Ascending aorta (tissue), 2 donors: ENCODE measurements at regions not wholly inside any gene's neighbourhood (a gene's known extent, or its start where the extent isn't known, plus 50 kb on each side); places are given as distances from the start of the nearest gene placed in this dataset.

Experiments used
- DNase-seq, 2 donors: peaks; one replicate each; pipeline ENCODE4 v3.0.0-alpha.2; 2019; ENCODE audit warnings: low spot score in 2 of 2
- H3K27ac ChIP-seq, 2 donors: fragments of 200-600 bp; sonication (generic); one replicate each; pipeline ENCODE4 v1.5.1; 2016 to 2017; ENCODE audit warnings: mild to moderate bottlenecking in 1 of 2
- H3K27me3 ChIP-seq: fragments of 200-600 bp; sonication (generic); one replicate; pipeline ENCODE4 v1.5.1; 2017
- H3K36me3 ChIP-seq, 2 donors: fragments of 200-600 bp; sonication (generic); one replicate each; pipeline ENCODE4 v1.5.1; 2016
- H3K4me1 ChIP-seq, 2 donors: fragments of 200-600 bp; sonication (generic); one replicate each; pipeline ENCODE4 v1.5.1; 2016 to 2017; ENCODE audit warnings: mild to moderate bottlenecking in 1 of 2
- H3K4me3 ChIP-seq, 2 donors: fragments of 200-600 bp; sonication (generic); one replicate each; pipeline ENCODE4 v1.5.1; 2016 to 2017; ENCODE audit warnings: mild to moderate bottlenecking in 1 of 2
- H3K9me3 ChIP-seq, 2 donors: fragments of 200-600 bp; sonication (generic); one replicate each; pipeline ENCODE4 v1.5.1; 2016
- intact Hi-C: fragments of 100-400 bp; cut with DNase I; formaldehyde crosslinking; loops from one replicate; pipeline ENCODE4 v1.15.1; 2023
- TF ChIP-seq, protein P1 (sequence below), 3 experiments: fragments of 200-600 bp in 2 of 3; fragments of 450-650 bp in 1 of 3; sonication (generic) in 2 of 3; IDR thresholded peaks; one replicate each; pipeline ENCODE4 v1.5.1; 2016 to 2019; ENCODE audit warnings: antibody characterized with exemption in 3 of 3, mild to moderate bottlenecking in 1 of 3, moderate library complexity in 1 of 3

DNA sequence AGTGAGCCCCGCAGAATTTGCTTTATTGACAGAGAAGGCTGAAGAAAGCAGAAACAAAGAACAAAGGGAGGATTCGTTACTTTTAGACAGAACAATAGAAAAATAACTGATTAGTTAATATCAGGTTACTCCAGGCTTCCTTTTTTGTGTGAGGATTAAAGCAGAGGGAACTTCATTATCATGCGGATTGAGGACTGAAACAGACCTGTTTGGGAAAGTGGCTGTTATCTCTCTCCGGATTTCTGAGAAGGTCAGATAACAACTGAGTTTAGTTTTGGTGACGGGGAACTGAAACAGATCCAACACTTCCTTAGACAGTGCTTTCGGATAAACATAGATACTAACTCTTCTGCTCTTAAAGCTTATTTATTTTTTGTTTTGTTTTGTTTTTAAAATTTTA, 246.4 kb upstream of the ZNF507 start:
- DNase-seq = no peak
- Histone ChIP-seq H3K4me1 (no peaks in the 10 kb centered on the region), H3K27ac (no peak overlapping the region), H3K9me3 (no peaks in the 10 kb centered on the region), H3K36me3 (no peaks in the 10 kb centered on the region), H3K27me3 (no peaks in the 10 kb centered on the region), H3K4me3 (no peak overlapping the region)
- intact Hi-C loops = no loop called here
- TF ChIP-seq, protein P1, sequence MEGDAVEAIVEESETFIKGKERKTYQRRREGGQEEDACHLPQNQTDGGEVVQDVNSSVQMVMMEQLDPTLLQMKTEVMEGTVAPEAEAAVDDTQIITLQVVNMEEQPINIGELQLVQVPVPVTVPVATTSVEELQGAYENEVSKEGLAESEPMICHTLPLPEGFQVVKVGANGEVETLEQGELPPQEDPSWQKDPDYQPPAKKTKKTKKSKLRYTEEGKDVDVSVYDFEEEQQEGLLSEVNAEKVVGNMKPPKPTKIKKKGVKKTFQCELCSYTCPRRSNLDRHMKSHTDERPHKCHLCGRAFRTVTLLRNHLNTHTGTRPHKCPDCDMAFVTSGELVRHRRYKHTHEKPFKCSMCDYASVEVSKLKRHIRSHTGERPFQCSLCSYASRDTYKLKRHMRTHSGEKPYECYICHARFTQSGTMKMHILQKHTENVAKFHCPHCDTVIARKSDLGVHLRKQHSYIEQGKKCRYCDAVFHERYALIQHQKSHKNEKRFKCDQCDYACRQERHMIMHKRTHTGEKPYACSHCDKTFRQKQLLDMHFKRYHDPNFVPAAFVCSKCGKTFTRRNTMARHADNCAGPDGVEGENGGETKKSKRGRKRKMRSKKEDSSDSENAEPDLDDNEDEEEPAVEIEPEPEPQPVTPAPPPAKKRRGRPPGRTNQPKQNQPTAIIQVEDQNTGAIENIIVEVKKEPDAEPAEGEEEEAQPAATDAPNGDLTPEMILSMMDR (IDR thresholded peaks at IDR 0.05) = no peak

DNA sequence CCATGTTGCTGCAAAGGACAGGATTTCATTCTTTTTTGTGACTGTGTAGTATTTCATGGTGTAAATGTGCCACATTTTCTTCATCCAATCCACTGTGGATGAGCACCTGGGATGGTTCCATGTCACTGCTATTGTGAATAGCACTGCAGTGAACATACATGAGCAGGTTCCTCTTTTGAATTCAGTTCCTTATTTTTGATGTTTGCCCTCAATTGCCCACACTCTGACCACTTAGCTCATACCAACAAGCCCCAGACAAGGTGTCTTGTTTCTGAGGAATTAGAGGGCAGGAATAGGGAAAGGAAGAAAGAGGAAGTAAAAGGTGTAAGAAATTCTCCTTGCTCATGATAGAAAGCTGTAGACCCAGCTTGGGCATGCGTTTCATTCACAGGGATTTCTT, 244.2 kb upstream of the ZNF507 start:
- Histone ChIP-seq H3K27me3 (no peaks in the 10 kb centered on the region), H3K4me1 (no peaks in the 10 kb centered on the region), H3K9me3 (no peaks in the 10 kb centered on the region), H3K4me3 (no peak overlapping the region), H3K27ac (no peak overlapping the region), H3K36me3 (no peaks in the 10 kb centered on the region)
- no peak for DNase-seq
- intact Hi-C loops = no loop called here
- TF ChIP-seq, protein P1 (IDR thresholded peaks at IDR 0.05) = no peak

DNA sequence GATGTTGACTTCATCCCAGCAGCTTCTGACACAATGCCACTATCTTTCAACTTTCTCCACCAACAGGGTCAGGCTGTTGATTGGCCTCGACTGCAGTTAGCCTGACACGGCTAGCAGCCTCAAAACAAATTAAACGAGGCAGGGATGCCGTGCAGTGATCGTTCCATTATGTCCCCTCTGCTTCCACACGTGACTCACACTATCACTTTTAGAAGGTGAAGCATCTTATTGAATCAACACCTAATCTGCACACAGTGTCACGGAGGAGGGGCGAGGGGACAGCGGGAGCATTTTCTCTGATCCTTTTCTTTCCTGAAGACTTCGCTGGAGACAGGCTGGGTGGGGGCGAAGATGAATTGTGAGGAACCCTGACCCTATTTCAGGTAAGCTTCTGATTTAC, 241.9 kb upstream of the ZNF507 start:
- Histone ChIP-seq H3K27ac (no peak overlapping the region), H3K27me3 (no peaks in the 10 kb centered on the region), H3K9me3 (no peaks in the 10 kb centered on the region), H3K4me1 (no peaks in the 10 kb centered on the region), H3K4me3 (no peak overlapping the region), H3K36me3 (no peaks in the 10 kb centered on the region)
- TF ChIP-seq, protein P1 (IDR thresholded peaks at IDR 0.05) = no peak
- intact Hi-C loops = no loop called here
- DNase-seq = no peak

DNA sequence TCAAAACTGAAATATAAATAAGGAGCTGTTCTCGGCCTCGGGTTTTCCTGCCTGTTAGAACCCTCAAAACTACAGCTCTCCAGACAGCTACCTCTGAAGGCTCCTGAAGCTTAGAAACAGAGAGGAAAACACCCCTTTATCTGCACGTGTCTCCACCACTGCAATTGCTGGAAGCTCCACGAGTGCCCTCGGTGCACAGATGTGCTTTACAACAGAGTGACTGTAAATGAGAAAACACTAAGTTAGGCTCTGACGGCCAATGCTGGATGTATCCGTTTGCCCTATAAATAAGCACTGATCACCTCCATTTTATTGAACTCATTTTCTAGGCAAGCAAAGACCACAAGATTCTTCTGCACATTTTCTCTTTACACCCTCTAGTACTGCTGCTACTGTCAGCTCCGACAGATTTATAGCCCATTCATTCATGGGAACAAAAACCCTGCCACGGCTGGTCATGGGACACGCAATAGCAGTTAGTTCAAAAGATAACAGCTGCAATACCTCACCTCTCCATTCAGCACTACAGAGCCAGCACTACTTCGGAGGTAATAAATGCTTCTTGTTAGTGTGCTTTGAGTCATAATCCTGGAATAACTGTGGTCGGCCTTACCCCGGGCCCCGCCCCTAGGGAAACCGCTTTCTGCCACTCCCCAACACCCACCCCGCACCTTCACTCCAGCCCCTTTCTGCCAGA, 241.1 kb upstream of the ZNF507 start:
- Histone ChIP-seq H3K27ac (no peak overlapping the region), H3K27me3 (no peaks in the 10 kb centered on the region), H3K36me3 (no peaks in the 10 kb centered on the region), H3K4me3 (no peak overlapping the region), H3K9me3 (no peaks in the 10 kb centered on the region), H3K4me1 (no peaks in the 10 kb centered on the region)
- no peak for DNase-seq
- TF ChIP-seq, protein P1 (IDR thresholded peaks at IDR 0.05) = no peak
- intact Hi-C loops = no loop called here

DNA sequence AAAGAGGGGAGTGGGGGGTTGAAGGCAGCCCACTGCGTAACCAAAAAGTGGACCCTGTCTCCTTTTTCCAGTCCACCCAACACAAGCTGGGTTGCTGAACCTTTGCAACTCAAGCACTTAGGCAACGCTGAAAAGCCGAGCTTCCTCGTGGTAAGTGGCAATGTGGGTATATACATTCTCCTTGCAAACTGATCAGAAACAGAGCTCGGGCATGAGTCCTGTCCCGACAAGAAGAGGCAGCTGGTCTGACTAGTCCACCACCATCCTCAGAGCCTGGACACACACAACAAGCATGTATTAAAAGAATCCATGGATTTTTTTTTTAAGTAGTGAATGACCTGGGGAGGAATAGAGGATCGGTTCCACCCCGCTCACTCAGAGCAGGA, 240.6 kb upstream of the ZNF507 start:
- Histone ChIP-seq H3K4me3 (no peak overlapping the region), H3K36me3 (no peaks in the 10 kb centered on the region), H3K27ac (no peak overlapping the region), H3K27me3 (no peaks in the 10 kb centered on the region), H3K4me1 (no peaks in the 10 kb centered on the region), H3K9me3 (no peaks in the 10 kb centered on the region)
- TF ChIP-seq, protein P1 (IDR thresholded peaks at IDR 0.05) = no peak
- intact Hi-C loops = no loop called here
- DNase-seq = no peak
